ENCODE measurements at regions not wholly inside any gene's neighbourhood (a gene's known extent, or its start where the extent isn't known, plus 50 kb on each side); places are given as distances from the start of the nearest gene placed in this dataset.

DNA sequence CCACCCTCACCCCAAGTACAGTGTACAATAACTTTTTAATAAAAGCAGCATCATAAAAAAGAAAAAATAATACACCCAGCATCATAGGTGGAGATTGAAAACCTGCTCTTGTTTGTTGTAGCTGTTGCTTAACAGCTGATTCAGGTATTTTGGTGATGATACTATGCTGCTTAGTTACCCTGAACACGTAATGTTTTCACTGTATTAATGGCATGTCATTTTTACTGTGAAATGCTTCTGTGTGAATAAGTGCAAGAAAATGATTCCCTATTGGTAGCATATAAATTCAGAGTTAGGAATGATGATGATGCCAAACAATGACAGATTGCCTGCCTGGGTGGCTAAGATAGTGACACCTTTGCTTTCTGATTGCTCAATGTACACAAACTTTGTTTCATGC, 405.7 kb downstream of the HDGFL1 start:
- TF ChIP-seq, protein P1, sequence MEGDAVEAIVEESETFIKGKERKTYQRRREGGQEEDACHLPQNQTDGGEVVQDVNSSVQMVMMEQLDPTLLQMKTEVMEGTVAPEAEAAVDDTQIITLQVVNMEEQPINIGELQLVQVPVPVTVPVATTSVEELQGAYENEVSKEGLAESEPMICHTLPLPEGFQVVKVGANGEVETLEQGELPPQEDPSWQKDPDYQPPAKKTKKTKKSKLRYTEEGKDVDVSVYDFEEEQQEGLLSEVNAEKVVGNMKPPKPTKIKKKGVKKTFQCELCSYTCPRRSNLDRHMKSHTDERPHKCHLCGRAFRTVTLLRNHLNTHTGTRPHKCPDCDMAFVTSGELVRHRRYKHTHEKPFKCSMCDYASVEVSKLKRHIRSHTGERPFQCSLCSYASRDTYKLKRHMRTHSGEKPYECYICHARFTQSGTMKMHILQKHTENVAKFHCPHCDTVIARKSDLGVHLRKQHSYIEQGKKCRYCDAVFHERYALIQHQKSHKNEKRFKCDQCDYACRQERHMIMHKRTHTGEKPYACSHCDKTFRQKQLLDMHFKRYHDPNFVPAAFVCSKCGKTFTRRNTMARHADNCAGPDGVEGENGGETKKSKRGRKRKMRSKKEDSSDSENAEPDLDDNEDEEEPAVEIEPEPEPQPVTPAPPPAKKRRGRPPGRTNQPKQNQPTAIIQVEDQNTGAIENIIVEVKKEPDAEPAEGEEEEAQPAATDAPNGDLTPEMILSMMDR (IDR thresholded peaks at IDR 0.05; ENCODE audit: control insufficient read depth, extremely low read depth, insufficient read depth): no peak
- H3K4me3 ChIP-seq (ENCODE audit: low read depth, low read length): no peak overlapping the region
- no peak for DNase-seq (ENCODE audit: low read depth)

DNA sequence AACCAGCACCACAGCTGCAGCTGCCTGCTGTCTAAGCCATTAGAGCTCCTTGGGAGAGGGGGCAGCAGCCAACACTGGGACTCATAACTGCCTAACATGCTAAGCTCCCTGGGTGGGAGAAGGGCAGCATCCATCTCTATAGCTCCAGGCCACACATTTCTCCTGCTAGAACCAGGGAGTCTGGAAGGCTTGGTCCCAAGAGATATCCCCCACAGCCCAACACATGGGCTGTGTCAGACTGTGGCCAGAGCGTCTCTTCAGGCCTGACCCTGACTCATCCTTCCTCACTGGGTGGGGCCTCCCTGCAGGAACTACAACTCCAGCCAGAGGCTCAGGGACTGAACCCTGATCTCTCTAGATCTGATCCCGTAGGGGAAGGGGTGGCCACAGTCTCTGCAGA, 411.1 kb downstream of the HDGFL1 start:
- TF ChIP-seq, protein P1 (IDR thresholded peaks at IDR 0.05; ENCODE audit: control insufficient read depth, extremely low read depth, insufficient read depth): no peak
- DNase-seq (ENCODE audit: low read depth): no peak
- H3K4me3 ChIP-seq (ENCODE audit: low read depth, low read length): no peak overlapping the region

DNA sequence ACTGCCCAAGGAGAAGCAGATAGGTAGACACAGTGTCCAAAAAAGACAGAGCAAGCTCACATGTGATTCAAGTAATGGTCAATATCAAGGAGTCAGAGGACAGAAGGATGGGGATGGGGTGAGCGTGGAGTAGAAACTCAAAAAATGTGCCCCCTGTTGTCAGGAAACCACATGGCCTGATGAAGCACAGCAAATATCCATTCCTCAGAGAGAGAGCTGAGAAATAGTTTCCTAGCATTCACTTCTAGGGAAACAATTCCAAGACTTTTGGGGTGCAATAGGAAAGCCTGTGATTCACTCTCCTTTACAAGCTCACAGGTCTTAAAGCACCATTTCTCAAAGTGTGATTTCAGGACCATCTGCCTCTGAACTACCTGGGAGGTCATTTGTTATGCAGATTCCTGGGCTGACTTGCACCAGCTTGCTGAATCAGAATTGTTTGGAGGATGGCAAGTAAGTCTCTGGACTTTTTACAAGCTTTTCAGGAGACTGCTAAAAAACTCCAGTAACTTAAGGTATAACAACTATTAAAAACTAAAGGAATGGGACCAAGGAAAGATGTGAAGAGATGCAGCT, 432.8 kb downstream of the HDGFL1 start:
- no peak overlapping the region for H3K4me3 ChIP-seq (ENCODE audit: low read depth, low read length)
- no peak for DNase-seq (ENCODE audit: low read depth)
- TF ChIP-seq, protein P1 (IDR thresholded peaks at IDR 0.05; ENCODE audit: control insufficient read depth, extremely low read depth, insufficient read depth): no peak

DNA sequence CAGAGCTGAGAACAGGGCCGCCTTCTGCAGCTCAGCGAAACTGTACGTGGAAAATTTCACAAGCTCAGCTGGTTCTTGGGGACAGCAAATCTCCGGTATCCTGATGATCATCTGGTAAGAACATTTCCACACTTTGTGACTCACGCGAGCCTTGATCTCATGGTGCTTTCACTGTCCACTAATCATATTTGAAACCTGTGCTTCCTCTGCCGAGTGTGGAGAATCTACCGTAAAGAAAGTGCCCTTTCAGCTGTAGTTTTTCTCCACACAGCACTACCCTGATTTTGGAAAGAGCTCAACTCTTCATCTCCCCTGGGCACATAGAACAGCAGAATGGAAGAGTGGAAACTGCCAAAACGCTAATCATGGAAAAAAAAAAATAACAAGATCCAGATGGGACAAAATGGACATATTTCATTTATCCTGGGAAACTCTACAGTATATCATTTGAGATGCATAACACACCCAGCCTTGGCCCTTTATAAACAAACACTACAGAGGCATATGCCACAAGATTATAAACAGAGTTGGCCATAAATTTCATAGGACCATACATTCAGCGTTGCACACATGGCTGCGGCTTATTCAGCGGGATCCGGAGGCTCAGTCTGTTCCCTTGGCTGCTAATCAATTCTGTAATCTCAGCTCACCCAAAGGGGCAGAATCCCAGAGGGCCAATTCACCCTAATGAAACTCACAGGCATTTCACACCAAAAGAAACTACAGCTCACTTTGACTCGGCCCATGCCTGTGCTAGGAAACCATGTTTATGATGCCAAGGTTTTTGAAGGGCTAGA, 434.5 kb downstream of the HDGFL1 start:
- TF ChIP-seq, protein P1 (IDR thresholded peaks at IDR 0.05; ENCODE audit: control insufficient read depth, extremely low read depth, insufficient read depth): no peak
- DNase-seq (ENCODE audit: low read depth): no peak
- H3K4me3 ChIP-seq (ENCODE audit: low read depth, low read length): no peak overlapping the region

DNA sequence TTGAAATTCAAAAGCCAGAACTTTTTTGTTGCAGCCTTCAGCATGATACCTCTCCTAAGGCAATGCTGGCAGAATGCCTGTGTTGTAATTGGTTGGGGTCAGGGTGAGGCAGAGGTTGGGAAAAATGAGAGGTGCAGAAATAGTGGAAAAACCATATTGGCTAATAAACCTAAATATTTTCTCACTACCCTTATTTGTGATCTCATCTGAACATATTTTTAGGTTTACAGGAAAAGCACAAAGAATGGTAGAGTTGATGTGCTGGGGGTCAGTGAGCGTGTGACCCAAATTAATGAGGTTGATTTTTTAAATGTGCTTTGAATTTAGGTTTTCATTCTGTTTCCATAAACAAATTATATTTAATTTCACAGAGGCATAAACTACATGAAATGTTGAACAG, 437.3 kb downstream of the HDGFL1 start:
- no peak overlapping the region for H3K4me3 ChIP-seq (ENCODE audit: low read depth, low read length)
- TF ChIP-seq, protein P1 (IDR thresholded peaks at IDR 0.05; ENCODE audit: control insufficient read depth, extremely low read depth, insufficient read depth): no peak

DNA sequence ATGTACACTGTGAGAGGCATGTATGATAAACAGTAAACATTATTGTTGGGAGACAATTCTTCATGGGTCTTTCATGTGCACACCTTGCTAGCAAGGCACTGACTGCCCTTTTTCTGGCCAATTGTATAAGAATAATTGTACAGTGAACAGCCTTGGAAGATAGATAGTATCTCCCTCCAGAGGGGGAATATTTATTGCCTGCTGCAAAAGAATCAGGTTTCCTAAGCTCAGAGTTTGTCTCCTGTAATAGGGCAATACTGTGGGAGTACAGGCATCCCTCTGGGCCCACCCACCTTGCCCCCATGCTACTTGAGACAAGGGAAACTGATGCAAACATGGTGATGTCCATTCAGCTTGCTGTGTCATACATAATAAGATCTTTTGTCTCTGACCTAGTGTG, 442.2 kb downstream of the HDGFL1 start:
- H3K4me3 ChIP-seq (ENCODE audit: low read depth, low read length): no peak overlapping the region
- TF ChIP-seq, protein P1 (IDR thresholded peaks at IDR 0.05; ENCODE audit: control insufficient read depth, extremely low read depth, insufficient read depth): no peak
- DNase-seq (ENCODE audit: low read depth): no peak

More for the DNA sequence above, 437.3 kb downstream of the HDGFL1 start:
- no peak for DNase-seq (ENCODE audit: low read depth)

Data from LNCaP clone FGC (cell line).